ENCODE measurements at regions not wholly inside any gene's neighbourhood (a gene's known extent, or its start where the extent isn't known, plus 50 kb on each side); places are given as distances from the start of the nearest gene placed in this dataset.

- Histone ChIP-seq H3K4me1 (ENCODE audit: control insufficient read depth in 1 of 2, insufficient read depth in 2 of 2, low read length in 2 of 2) (no peaks in the 10 kb centered on the region), H3K27me3 (ENCODE audit: insufficient read depth, low read length) (no peaks in the 10 kb centered on the region), H4K20me1 (ENCODE audit: insufficient read depth) (no peaks in the 10 kb centered on the region), H3K4me3 (replicated peaks in 1 of 2; ENCODE audit: low read depth in 1 of 2, low read length in 2 of 2) (no peak overlapping the region), H3K9me3 (ENCODE audit: control insufficient read depth in 1 of 2, insufficient read depth in 1 of 2, low read depth in 1 of 2, low read length in 2 of 2) (no peaks in the 10 kb centered on the region; a peak in 2 of 4 replicates), H3K79me2 (ENCODE audit: insufficient read depth, low read length) (no peaks in the 10 kb centered on the region), H3K27ac (ENCODE audit: low read depth, low read length) (no peak overlapping the region), H3K9ac (ENCODE audit: low read length) (no peak overlapping the region), H3K4me2 (ENCODE audit: low read length) (no peak overlapping the region), H2AFZ (ENCODE audit: low read depth, low read length, poor library complexity, severe bottlenecking) (no peak overlapping the region), H3K36me3 (ENCODE audit: control insufficient read depth in 1 of 2, insufficient read depth in 2 of 2, low read length in 2 of 2) (no peaks in the 10 kb centered on the region), H3K9me2 (ENCODE audit: insufficient read depth) (no peaks in the 10 kb centered on the region)
- TF ChIP-seq SRF (IDR thresholded peaks at IDR 0.05; ENCODE audit: low read depth): no peak
- TF ChIP-seq CEBPB (IDR thresholded peaks at IDR 0.05; ENCODE audit: low read depth): no peak
- TF ChIP-seq JUND (IDR thresholded peaks at IDR 0.05): no peak
- no peak for TF ChIP-seq SIN3A (IDR thresholded peaks at IDR 0.05; ENCODE audit: low read depth)
- no peak for TF ChIP-seq ZBTB33 (IDR thresholded peaks at IDR 0.05; ENCODE audit: extremely low read depth, insufficient replicate concordance, low read length)
- no peak for TF ChIP-seq FOSL1 (IDR thresholded peaks at IDR 0.05; ENCODE audit: low read depth)
- BruUV-seq (replicated peaks): no TSS peak
- ChIA-PET POLR2A (no interaction called here), CTCF (no interaction called here), RAD21 (ENCODE audit: low non-redundant PET in 1 of 2, low total read pairs in 2 of 2, uncharacterized antibody in 2 of 2, unreplicated experiment in 2 of 2) (no interaction called here)
- DNase-seq (ENCODE audit: low read depth, low spot score) (no peak), ATAC-seq (no peak)
- intact Hi-C loops (cut with micrococcal nuclease): no loop called here
Measured at GRCh38 chr9:126215486-126215885, 111.1 kb upstream of the MVB12B start.

GRCh38 chr9:126216826-126217225, 109.8 kb upstream of the MVB12B start:
- no peak overlapping the region for H3K4me2 ChIP-seq (ENCODE audit: low read length)
- H3K27ac ChIP-seq (ENCODE audit: low read depth, low read length): no peak overlapping the region
- POLR2A ChIA-PET: no interaction called here
- no peaks in the 10 kb centered on the region for H3K36me3 ChIP-seq (ENCODE audit: control insufficient read depth in 1 of 2, insufficient read depth in 2 of 2, low read length in 2 of 2)
- DNase-seq (ENCODE audit: low read depth, low spot score) (no peak), ATAC-seq (no peak)
- H3K27me3 ChIP-seq (ENCODE audit: insufficient read depth, low read length): no peaks in the 10 kb centered on the region
- no peak overlapping the region for H3K9ac ChIP-seq (ENCODE audit: low read length)
- H3K79me2 ChIP-seq (ENCODE audit: insufficient read depth, low read length): no peaks in the 10 kb centered on the region
- no peaks in the 10 kb centered on the region for H4K20me1 ChIP-seq (ENCODE audit: insufficient read depth)
- RAD21 ChIA-PET (ENCODE audit: low non-redundant PET in 1 of 2, low total read pairs in 2 of 2, uncharacterized antibody in 2 of 2, unreplicated experiment in 2 of 2): no interaction called here
- CTCF ChIA-PET: no interaction called here
- intact Hi-C loops (cut with micrococcal nuclease): no loop called here
- no peaks in the 10 kb centered on the region; a peak in 2 of 4 replicates for H3K9me3 ChIP-seq (ENCODE audit: control insufficient read depth in 1 of 2, insufficient read depth in 1 of 2, low read depth in 1 of 2, low read length in 2 of 2)
- no peak for TF ChIP-seq SP1 (IDR thresholded peaks at IDR 0.05; ENCODE audit: low read depth)
- H3K4me1 ChIP-seq (ENCODE audit: control insufficient read depth in 1 of 2, insufficient read depth in 2 of 2, low read length in 2 of 2): no peaks in the 10 kb centered on the region
- no peak overlapping the region for H3K4me3 ChIP-seq (replicated peaks in 1 of 2; ENCODE audit: low read depth in 1 of 2, low read length in 2 of 2)
- BruUV-seq (replicated peaks): no TSS peak
- no peak overlapping the region for H2AFZ ChIP-seq (ENCODE audit: low read depth, low read length, poor library complexity, severe bottlenecking)
- no peaks in the 10 kb centered on the region for H3K9me2 ChIP-seq (ENCODE audit: insufficient read depth)

Data from HCT116 (cell line).